GM19372 (cell line): ENCODE measurements at regions not wholly inside any gene's neighbourhood (a gene's known extent, or its start where the extent isn't known, plus 50 kb on each side); places are given as distances from the start of the nearest gene placed in this dataset.

Experiments
- ATAC-seq: cut with Tn5 transposase; IDR thresholded peaks from one replicate; pipeline ENCODE4 v1.9.1; 2021; ENCODE audit warnings: mild to moderate bottlenecking, low read depth, moderate library complexity; ENCODE audit not compliant: unreplicated experiment

DNA sequence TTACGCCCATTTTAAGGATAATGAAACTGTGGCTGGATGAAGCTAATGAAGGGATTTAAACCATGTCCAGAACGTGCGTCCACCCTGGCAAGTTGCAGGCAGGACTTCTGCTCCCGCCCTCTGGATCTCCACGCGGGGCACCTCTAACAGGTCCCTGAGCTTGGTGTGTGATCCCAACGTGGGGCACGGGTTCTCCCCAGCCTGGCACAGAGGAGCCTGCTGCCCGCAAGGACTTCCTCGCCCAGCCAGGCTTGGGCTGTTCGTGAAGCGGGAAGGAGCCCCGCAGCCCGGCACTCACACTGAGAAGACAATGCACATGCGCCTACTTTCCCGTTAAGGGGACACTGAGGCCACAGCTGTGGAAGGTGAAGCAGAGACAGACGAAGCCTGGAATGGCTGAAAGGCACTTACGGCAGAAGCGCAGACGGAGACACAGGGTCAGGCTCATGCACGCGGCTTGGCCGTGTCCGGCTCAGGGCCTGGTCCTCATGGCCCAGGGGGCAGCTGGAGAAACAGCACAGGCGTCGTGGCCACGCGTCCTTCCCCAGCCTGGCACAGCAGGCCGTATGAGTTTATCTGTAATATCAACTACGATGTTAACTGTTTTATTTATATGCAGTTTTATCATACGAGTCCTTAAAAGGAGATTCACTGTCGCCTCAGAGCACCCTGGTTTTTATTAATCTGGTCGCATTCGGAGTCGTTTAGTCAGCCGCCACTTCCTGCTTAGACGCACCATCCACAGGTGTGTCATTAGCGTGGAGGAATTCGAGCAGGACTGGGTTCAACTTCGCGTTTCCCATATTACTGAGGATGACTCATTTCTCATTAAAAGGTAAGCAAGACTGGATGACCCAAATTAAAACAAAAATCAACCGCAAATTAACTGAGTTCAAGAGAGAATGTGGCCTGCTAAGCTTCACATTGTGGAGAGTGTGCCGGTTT, 835.9 kb downstream of the GALR1 start:
- no peak for ATAC-seq

- ATAC-seq: no peak
Measured at GRCh38 chr18:78086931-78087330, 837.3 kb downstream of the GALR1 start.

- ATAC-seq: no peak
Measured at GRCh38 chr18:78087338-78087737, 837.7 kb downstream of the GALR1 start.

DNA sequence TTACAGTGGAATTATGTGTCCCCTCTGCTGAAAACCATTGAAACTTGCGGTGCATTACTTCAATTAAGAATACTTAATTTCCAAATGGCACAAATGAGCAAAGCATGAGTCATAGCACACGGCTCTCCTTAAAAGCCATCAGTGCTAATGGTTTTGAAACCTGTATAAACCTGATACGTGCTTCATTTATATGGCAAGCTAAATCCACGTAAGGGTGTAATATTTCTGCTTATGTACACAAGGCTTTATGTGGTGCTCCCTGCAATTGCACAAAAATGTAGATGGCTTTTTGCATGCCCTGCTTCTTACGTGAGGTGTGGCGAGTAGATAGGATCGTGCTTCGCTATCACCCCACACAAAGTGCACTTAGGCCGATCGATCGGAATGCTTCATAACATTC, 840.9 kb downstream of the GALR1 start:
- ATAC-seq: no peak

DNA sequence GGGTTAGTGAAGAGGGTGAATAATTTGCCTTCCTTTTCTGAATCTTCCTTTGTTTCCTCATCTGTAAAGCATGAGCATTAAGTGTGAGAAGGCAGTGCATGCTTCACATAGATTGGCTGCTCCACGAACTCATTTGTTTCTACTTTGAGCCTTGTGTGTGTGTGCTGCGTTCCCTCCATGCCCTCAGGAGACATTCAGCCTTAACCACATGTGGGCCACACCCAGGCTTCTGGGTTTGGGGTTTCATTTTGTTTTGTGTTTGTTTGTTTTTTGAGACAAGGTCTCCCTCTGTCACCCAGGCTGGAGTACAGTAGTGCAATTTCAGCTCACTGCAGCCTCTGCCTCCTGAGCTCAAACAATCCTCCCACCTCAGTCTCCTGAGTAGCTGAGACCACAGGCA, 843.3 kb downstream of the GALR1 start:
- ATAC-seq: no peak

DNA sequence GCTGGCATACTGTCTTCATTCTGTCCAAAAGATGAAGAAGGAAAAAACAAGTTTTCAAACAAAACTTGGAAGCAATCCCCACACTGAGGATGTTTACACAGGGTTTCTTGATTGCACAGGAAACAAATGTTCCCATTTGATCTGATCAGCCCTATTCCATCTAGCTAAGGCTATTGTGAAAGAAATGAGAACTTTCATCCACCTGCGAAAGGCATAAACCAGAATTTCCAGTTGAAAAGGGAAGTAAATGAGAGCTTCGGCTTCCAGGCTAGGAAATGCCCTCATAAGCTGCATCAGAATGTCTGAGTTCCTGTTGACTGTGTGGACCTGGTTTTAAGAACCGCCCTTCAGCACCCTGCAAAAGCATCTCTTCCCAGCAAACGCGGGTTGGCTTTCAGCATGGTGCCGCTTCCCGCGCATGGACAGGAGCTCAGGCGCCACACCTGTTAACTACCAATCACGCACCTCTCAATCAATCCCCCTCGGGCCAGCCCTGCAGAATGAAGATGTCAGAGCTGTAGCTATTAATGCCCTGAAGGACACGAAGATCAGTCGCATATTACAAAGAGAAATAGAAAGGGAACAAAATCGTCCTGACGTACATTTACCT, 850.4 kb downstream of the GALR1 start:
- no peak for ATAC-seq

GRCh38 chr18:78101091-78101490, 851.4 kb downstream of the GALR1 start:
- no peak for ATAC-seq

- ATAC-seq: no peak
Measured at GRCh38 chr18:78102135-78102534, 852.5 kb downstream of the GALR1 start.

GRCh38 chr18:78105611-78106010, 856.0 kb downstream of the GALR1 start:
- no peak for ATAC-seq

DNA sequence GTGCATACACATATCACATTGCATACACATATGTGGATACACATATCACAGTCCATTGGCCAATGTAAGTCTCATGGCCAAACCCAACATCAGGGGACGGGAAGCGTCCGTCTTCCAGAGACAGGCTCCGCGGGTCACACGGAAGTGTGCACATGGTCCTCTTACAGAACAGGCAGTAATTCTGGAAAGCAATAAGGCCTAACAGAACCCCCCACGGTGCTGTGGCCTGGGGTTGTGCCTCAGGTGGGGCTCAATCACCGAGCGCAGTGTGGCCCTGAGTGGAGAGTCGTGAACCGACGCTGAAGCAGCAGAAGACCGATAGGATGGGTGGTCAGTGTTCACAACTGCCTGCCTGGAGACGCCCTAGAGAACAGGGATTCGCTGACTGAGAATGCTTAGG, 857.3 kb downstream of the GALR1 start:
- ATAC-seq: no peak

DNA sequence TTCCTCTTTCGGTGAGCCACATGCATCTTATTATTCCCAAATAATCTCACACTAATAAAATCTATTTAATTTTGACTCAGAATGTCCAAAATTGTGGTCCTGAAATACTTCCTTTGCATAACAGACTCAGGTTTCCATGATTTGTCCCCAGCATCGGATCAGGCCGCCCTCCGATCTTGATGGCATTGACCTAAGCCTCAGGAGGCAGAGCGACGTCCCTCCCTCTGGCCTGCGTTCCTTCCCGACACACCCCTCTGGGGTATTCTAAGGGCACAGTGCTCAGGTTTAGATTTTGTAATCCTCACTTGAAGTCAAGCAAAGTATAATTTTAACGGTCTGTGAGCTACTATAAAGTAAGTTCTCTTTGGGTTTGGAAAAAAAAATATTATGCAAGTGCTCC, 857.7 kb downstream of the GALR1 start:
- ATAC-seq: no peak

- ATAC-seq: no peak
Measured at GRCh38 chr18:78108554-78108953, 858.9 kb downstream of the GALR1 start.

DNA sequence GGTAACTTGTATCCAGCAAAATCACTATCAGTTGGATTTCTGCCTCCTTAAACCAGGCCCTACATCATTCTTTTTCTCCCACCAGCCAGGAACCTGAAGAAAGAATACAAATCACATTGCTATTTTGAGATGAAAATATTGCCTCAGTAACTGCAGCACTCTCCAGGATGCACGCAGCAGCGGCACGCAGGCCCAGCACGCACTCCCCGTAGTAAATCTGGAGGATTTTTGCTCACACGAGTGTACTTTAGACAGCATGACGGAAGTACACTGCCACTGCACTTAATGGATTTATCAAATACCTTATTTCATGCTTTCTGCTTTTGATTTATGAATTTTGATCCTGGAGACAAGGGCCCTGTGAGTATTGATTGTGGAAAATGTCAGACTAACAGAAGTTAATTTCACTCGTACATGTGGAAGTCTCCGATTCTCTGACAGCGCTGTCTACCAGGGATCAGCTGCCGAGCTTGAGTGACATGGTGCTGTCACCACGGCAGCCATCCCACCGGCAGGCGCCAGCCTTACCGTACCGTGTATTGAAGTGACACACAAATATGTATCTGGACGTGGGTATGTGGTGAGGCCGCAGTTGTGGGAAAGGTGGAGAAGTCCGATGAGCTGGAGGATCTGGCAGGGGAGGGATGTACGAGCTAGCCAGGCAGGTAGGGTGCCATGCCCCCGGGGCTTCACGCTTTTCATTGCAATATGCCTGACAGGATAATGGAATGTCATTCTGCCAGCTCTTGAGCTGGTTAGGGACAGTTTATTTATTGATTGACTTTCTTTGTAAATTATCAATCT, 863.7 kb downstream of the GALR1 start:
- ATAC-seq: no peak

GRCh38 chr18:78113940-78114251, 864.2 kb downstream of the GALR1 start:
- no peak for ATAC-seq

GRCh38 chr18:78115896-78116561, 863.6 kb upstream of the SALL3 start:
- no peak for ATAC-seq

DNA sequence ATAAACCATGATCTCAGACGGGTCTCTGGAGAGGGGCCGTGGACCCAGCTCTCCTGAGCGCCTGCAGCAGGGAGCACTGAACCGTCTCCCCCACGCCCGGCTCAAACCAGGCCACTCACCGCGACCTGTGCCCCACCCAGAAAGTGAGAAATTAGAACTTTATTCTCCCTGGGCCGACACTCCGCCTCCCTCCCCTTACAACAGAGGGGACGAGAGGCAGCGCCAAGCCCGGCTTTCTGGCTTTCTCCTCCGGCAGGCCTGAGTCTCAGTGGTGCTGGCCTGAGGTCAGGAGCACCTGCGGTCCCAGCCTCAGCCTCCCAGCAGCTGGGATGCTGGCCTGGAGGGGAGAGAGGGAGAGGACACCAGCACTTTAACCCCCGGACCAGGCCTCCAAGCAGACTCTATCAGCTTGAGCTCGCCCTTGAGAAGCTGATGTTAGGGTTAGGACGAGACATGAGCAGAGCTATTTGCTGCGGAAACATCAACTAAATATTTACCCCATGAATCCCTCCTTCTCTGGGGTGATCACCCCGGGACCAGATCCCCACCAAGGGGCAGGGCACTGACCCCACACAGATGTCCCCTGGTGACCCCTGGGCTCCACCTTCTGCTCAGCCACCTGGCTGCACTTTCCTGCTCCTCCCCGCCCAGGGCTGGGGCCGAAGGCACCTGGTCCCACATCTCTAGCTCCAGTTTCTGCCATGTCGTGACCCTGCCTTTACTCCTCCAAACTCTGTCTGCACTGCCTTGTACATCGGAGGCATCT, 856.3 kb upstream of the SALL3 start:
- no peak for ATAC-seq

DNA sequence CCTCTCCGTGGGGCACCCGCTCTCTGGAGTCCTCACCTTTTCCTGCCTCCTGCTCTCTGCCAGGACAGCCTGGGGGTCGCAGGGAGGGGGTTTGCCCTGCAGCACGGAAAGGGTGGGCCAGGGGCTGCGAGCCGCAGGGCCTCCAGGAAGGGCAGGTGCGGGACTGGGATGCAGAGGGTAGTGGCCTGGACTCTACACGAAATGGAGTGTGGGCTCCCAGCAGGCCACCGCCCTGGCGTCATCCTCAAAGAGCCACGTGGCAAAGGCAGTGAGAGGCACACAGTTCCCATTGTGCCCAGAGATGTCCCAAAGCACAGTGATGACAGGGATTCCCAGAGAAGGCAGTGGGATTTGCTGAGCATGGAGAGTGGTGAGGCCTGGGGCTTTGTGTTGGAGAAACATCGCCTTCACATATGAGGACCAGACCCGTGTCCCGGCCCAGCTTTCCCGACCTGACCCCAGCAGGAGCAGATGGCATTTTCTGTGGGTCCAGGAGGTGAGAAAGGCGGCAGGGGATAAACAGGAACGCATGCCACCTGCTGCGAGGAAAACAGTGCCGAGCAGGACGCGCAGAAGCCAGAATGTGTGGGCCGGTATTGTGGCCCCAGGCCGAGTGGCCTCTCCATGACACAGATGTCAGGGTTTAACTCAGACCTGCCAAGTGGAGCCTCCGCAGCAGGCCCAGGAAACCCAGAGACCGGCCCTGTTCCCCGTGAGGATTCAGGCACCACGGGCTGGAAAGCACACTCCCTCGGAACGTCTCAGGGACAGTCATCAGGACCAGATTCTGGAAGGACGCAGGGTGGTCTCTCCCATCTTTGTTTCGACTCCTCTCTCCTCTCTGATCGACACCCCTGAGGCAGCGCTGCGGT, 855.5 kb upstream of the SALL3 start:
- ATAC-seq: no peak

- ATAC-seq: no peak
Measured at GRCh38 chr18:78125206-78125896, 854.3 kb upstream of the SALL3 start.

- ATAC-seq: no peak
Measured at GRCh38 chr18:78126106-78126505, 853.5 kb upstream of the SALL3 start.
